Endothelial cell of umbilical vein (primary cell): ENCODE measurements at regions not wholly inside any gene's neighbourhood (a gene's known extent, or its start where the extent isn't known, plus 50 kb on each side); places are given as distances from the start of the nearest gene placed in this dataset.

Experiments
- BruUV-seq: library from RNA; stranded (reverse); fragments of 400-500 nt; replicated peaks from 2 replicates; lab custom pipeline; 2021; lab: Mats Ljungman, UMichigan
- CTCF ChIA-PET: fragments of 300-600, 350-600 bp; sonication (Branson Sonifier 250); formaldehyde crosslinking; loops from one replicate; lab custom pipeline; 2021; ENCODE audit warnings: antibody characterized with exemption, inconsistent platforms; lab: Charles Lee
- POLR2A ChIA-PET: fragments of 300-600, 350-600 bp; sonication (Branson Sonifier 250); formaldehyde crosslinking; loops from one replicate; lab custom pipeline; 2021; ENCODE audit warnings: antibody characterized with exemption, inconsistent platforms; lab: Charles Lee
- DNase-seq: peaks from one replicate; pipeline ENCODE4 v3.0.0-alpha.2; 2011; ENCODE audit warnings: low read depth, low spot score
- FAIRE-seq: peaks from 2 replicates; lab custom pipeline; 2011; peaks lifted over from hg19 to GRCh38; lab: Jason Lieb, UNC
- H2AFZ ChIP-seq: 2 replicates; pipeline ENCODE4 v1.6.0; 2012; ENCODE audit warnings: low read depth, low read length, control low read depth, inconsistent platforms
- H3K27ac ChIP-seq: 2 replicates; pipeline ENCODE4 v1.5.1; 2011; ENCODE audit warnings: low read depth, mild to moderate bottlenecking, control low read depth, low read length, moderate library complexity; ENCODE audit not compliant: insufficient read depth
- H3K27me3 ChIP-seq, 2 experiments: 2 replicates each; pipeline versions ENCODE4 v1.6.0 to v1.6.1; 2011; ENCODE audit warnings: low read length in 2 of 2, mixed read lengths in 1 of 2; ENCODE audit not compliant: control insufficient read depth in 2 of 2, insufficient read depth in 2 of 2
- H3K36me3 ChIP-seq, 2 experiments: 2 replicates in 1 of 2; 3 replicates in 1 of 2; pipeline ENCODE4 v1.5.1; 2011; ENCODE audit warnings: low read length in 2 of 2, mild to moderate bottlenecking in 1 of 2, moderate library complexity in 1 of 2; ENCODE audit not compliant: control insufficient read depth in 2 of 2, insufficient read depth in 2 of 2; ENCODE audit errors: extremely low read depth in 1 of 2
- H3K4me1 ChIP-seq: 3 replicates; pipeline ENCODE4 v1.5.1; 2011; ENCODE audit warnings: mild to moderate bottlenecking, low read length; ENCODE audit not compliant: control insufficient read depth, insufficient read depth; ENCODE audit errors: extremely low read depth
- H3K4me2 ChIP-seq: 2 replicates; pipeline ENCODE4 v1.6.1; 2011; ENCODE audit warnings: low read length, control low read depth, mixed read lengths; ENCODE audit not compliant: insufficient read depth
- H3K4me3 ChIP-seq, 3 experiments: fragments of 200-600 bp in 1 of 3; sonication (generic), shearing (Covaris generic) in 1 of 3; replicated peaks in 1 of 3; 2 replicates each; pipeline ENCODE4 v1.5.1; 2011 to 2016; ENCODE audit warnings: control low read depth in 3 of 3, low read length in 3 of 3, mild to moderate bottlenecking in 2 of 3, inconsistent platforms in 1 of 3, low read depth in 1 of 3, moderate library complexity in 1 of 3; ENCODE audit not compliant: insufficient read depth in 1 of 3
- H3K79me2 ChIP-seq: 2 replicates; pipeline ENCODE4 v1.6.0; 2012; ENCODE audit warnings: low read length, inconsistent platforms; ENCODE audit not compliant: control insufficient read depth, insufficient read depth
- H3K9ac ChIP-seq: replicated peaks from 2 replicates; pipeline ENCODE3; 2011; ENCODE audit warnings: low read length, control low read depth; ENCODE audit not compliant: insufficient read depth; ENCODE audit errors: extremely low read depth
- H3K9me1 ChIP-seq: replicated peaks from 3 replicates; pipeline ENCODE4 v1.6.0; 2011; ENCODE audit warnings: mild to moderate bottlenecking, low read length; ENCODE audit not compliant: control insufficient read depth, insufficient read depth; ENCODE audit errors: extremely low read depth
- H3K9me3 ChIP-seq: replicated peaks from 2 replicates; pipeline ENCODE4 v1.5.1; 2012; ENCODE audit warnings: low read length, inconsistent platforms; ENCODE audit not compliant: control insufficient read depth, insufficient read depth
- H4K20me1 ChIP-seq: replicated peaks from 2 replicates; pipeline ENCODE3; 2011; ENCODE audit warnings: mild to moderate bottlenecking, low read length; ENCODE audit not compliant: control insufficient read depth, insufficient read depth; ENCODE audit errors: extremely low read depth
- CTCF ChIP-seq, 2 donors: IDR thresholded peaks; 1 replicate in 1 of 2; 2 replicates in 1 of 2; pipeline ENCODE4 v1.5.1; 2011; ENCODE audit warnings: low read length in 2 of 2, mild to moderate bottlenecking in 2 of 2, moderate library complexity in 2 of 2, control low read depth in 1 of 2, inconsistent platforms in 1 of 2, low read depth in 1 of 2; ENCODE audit not compliant: insufficient read depth in 1 of 2; ENCODE audit errors: extremely low read depth in 1 of 2
- EZH2 ChIP-seq: IDR thresholded peaks from 2 replicates; pipeline ENCODE4 v1.6.1; 2012; ENCODE audit warnings: borderline replicate concordance, low read depth, mild to moderate bottlenecking, moderate library complexity, low read length, inconsistent platforms; ENCODE audit not compliant: severe bottlenecking
- FOS ChIP-seq: IDR thresholded peaks from 2 replicates; pipeline ENCODE4 v1.6.1; 2011; ENCODE audit warnings: mild to moderate bottlenecking, low read length, moderate library complexity, borderline replicate concordance; ENCODE audit not compliant: insufficient read depth
- GATA2 ChIP-seq: IDR thresholded peaks from 2 replicates; pipeline ENCODE4 v1.7.0; 2011; ENCODE audit warnings: low read depth, mild to moderate bottlenecking, moderate library complexity, mixed read lengths, low read length; ENCODE audit not compliant: insufficient read length, insufficient read depth
- JUN ChIP-seq: IDR thresholded peaks from 2 replicates; pipeline ENCODE4 v1.6.1; 2011; ENCODE audit warnings: borderline replicate concordance, low read depth; ENCODE audit not compliant: insufficient read length, insufficient read depth
- MAX ChIP-seq: IDR thresholded peaks from 2 replicates; pipeline ENCODE4 v1.6.1; 2011; ENCODE audit not compliant: insufficient read depth, insufficient read length
- MYC ChIP-seq: IDR thresholded peaks from one replicate; pipeline ENCODE4 v1.6.1; 2011; ENCODE audit warnings: mild to moderate bottlenecking, low read depth, low read length
- POLR2A ChIP-seq: IDR thresholded peaks from 2 replicates; pipeline ENCODE4 v1.6.1; 2012; ENCODE audit warnings: low read depth, mild to moderate bottlenecking, control low read depth, low read length
- POLR2AphosphoS5 ChIP-seq: IDR thresholded peaks from 2 replicates; pipeline ENCODE4 v1.6.1; 2012; ENCODE audit warnings: low read depth, mild to moderate bottlenecking, control low read depth, low read length, moderate library complexity; ENCODE audit not compliant: insufficient read depth
- dilution Hi-C: fragments of 300-500 bp; cut with MboI; formaldehyde crosslinking; loops from one replicate; pipeline ENCODE4 v1.15.0; 2019; ENCODE audit warnings: low sequenced_read_pairs; ENCODE audit not compliant: extremely low pct_ligation_motif_present
- intact Hi-C: fragments of 100-400 bp; cut with micrococcal nuclease; formaldehyde crosslinking; loops from one replicate; pipeline ENCODE4 v1.10.0; 2022

GRCh38 chr10:85137253-85137652, 808.9 kb downstream of the CCSER2 start:
- ChIA-PET POLR2A (no interaction called here), CTCF (no interaction called here)
- BruUV-seq = no TSS peak
- Histone ChIP-seq H3K4me1 (no peaks in the 10 kb centered on the region), H3K79me2 (no peaks in the 10 kb centered on the region), H3K9ac (no peak overlapping the region), H3K4me2 (no peak overlapping the region), H3K36me3 (no peaks in the 10 kb centered on the region), H3K9me3 (no peaks in the 10 kb centered on the region), H2AFZ (no peak overlapping the region), H3K27ac (no peak overlapping the region), H3K27me3 (no peaks in the 10 kb centered on the region), H4K20me1 (no peaks in the 10 kb centered on the region), H3K4me3 (no peak overlapping the region), H3K9me1 (no peaks in the 10 kb centered on the region)
- TF ChIP-seq EZH2 (no peak), POLR2AphosphoS5 (no peak), JUN (no peak), FOS (no peak), MAX (no peak), CTCF (IDR thresholded peaks at IDR 0.05; ENCODE audit: extremely low read depth in 1 of 2, insufficient read depth in 1 of 2, low read depth in 1 of 2, low read length in 2 of 2) (no peak), MYC (no peak), POLR2A (no peak), GATA2 (no peak)
- intact Hi-C loops = no loop called here
- DNase-seq = no peak
- dilution Hi-C loops = no loop called here
- FAIRE-seq = no peak
